ENCODE measurements at regions not wholly inside any gene's neighbourhood (a gene's known extent, or its start where the extent isn't known, plus 50 kb on each side); places are given as distances from the start of the nearest gene placed in this dataset.

GRCh38 chr1:195278644-195279043 is 1329.6 kb downstream of the KCNT2 start:
- Histone ChIP-seq H3K9me2 (ENCODE audit: insufficient read depth) (no peaks in the 10 kb centered on the region), H3K27me3 (ENCODE audit: insufficient read depth, low read length) (no peaks in the 10 kb centered on the region), H3K9ac (ENCODE audit: low read length) (no peak overlapping the region), H4K20me1 (ENCODE audit: insufficient read depth) (no peaks in the 10 kb centered on the region), H3K79me2 (ENCODE audit: insufficient read depth, low read length) (no peaks in the 10 kb centered on the region), H3K4me3 (replicated peaks in 1 of 2; ENCODE audit: low read depth in 1 of 2, low read length in 2 of 2) (no peak overlapping the region), H3K27ac (ENCODE audit: low read depth, low read length) (no peak overlapping the region), H3K36me3 (ENCODE audit: control insufficient read depth in 1 of 2, insufficient read depth in 2 of 2, low read length in 2 of 2) (no peaks in the 10 kb centered on the region), H3K4me1 (ENCODE audit: control insufficient read depth in 1 of 2, insufficient read depth in 2 of 2, low read length in 2 of 2) (no peaks in the 10 kb centered on the region), H3K4me2 (ENCODE audit: low read length) (no peak overlapping the region), H3K9me3 (ENCODE audit: control insufficient read depth in 1 of 2, insufficient read depth in 1 of 2, low read depth in 1 of 2, low read length in 2 of 2) (no peaks in the 10 kb centered on the region), H2AFZ (ENCODE audit: low read depth, low read length, poor library complexity, severe bottlenecking) (no peak overlapping the region)
- RAD21 ChIA-PET (ENCODE audit: low non-redundant PET in 1 of 2, low total read pairs in 2 of 2, uncharacterized antibody in 2 of 2, unreplicated experiment in 2 of 2), result no interaction called here
- no peak for TF ChIP-seq FOSL1 (IDR thresholded peaks at IDR 0.05; ENCODE audit: low read depth)
- no peak for TF ChIP-seq EGR1 (IDR thresholded peaks at IDR 0.05; ENCODE audit: low read depth)
- TF ChIP-seq ATF3 (IDR thresholded peaks at IDR 0.05), result no peak
- TF ChIP-seq CBX3 (IDR thresholded peaks at IDR 0.05; ENCODE audit: low read depth), result no peak
- no peak for TF ChIP-seq EZH2 (IDR thresholded peaks at IDR 0.05)
- no peak for TF ChIP-seq SIN3A (IDR thresholded peaks at IDR 0.05; ENCODE audit: low read depth)
- TF ChIP-seq CEBPB (IDR thresholded peaks at IDR 0.05; ENCODE audit: low read depth), result no peak
- TF ChIP-seq SRF (IDR thresholded peaks at IDR 0.05; ENCODE audit: low read depth), result no peak
- TF ChIP-seq ELF1 (IDR thresholded peaks at IDR 0.05; ENCODE audit: borderline replicate concordance, low read depth), result no peak
- TF ChIP-seq CTCF (IDR thresholded peaks at IDR 0.05 in 2 of 3, conservative IDR thresholded peaks at IDR 0.05 in 1 of 3; ENCODE audit: borderline replicate concordance in 1 of 3, insufficient read depth in 1 of 3, low read depth in 2 of 3, low read length in 2 of 3), result no peak
- no peak for TF ChIP-seq POLR2A (IDR thresholded peaks at IDR 0.05; ENCODE audit: borderline replicate concordance, extremely low read depth, insufficient read depth, insufficient read length)
- TF ChIP-seq YY1 (IDR thresholded peaks at IDR 0.05; ENCODE audit: extremely low read depth, insufficient replicate concordance, low read depth, low read length), result no peak
- TF ChIP-seq ZNF274 (IDR thresholded peaks at IDR 0.05; ENCODE audit: low read depth, low read length), result no peak
- TF ChIP-seq JUND (IDR thresholded peaks at IDR 0.05), result no peak
- TF ChIP-seq REST (IDR thresholded peaks at IDR 0.05; ENCODE audit: low read depth), result no peak
- no peak for TF ChIP-seq ZFX (IDR thresholded peaks at IDR 0.05)
- TF ChIP-seq TCF7L2 (IDR thresholded peaks at IDR 0.05; ENCODE audit: borderline replicate concordance, extremely low read depth, insufficient read depth, insufficient read length), result no peak
- TF ChIP-seq POLR2AphosphoS5 (IDR thresholded peaks at IDR 0.05; ENCODE audit: low read depth, low read length), result no peak
- TF ChIP-seq EZH2phosphoT487 (IDR thresholded peaks at IDR 0.05; ENCODE audit: borderline replicate concordance), result no peak
- TF ChIP-seq ZBTB33 (IDR thresholded peaks at IDR 0.05; ENCODE audit: extremely low read depth, insufficient replicate concordance, low read length), result no peak
- intact Hi-C loops (cut with micrococcal nuclease), result no loop called here
- POLR2A ChIA-PET, result no interaction called here
- DNase-seq (ENCODE audit: low read depth, low spot score), result no peak
- no peak for ATAC-seq
- no TSS peak for BruUV-seq (replicated peaks)
- CTCF ChIA-PET, result no interaction called here

Data from HCT116 (cell line).